MV-4-11 (cell line): ENCODE measurements at regions not wholly inside any gene's neighbourhood (a gene's known extent, or its start where the extent isn't known, plus 50 kb on each side); places are given as distances from the start of the nearest gene placed in this dataset.
"Not testable (repeated sequence)": the region's sequence is repeated elsewhere in the genome, so short reads cannot be mapped to it uniquely, and the experiment has no call there.

ENCODE experiments used
- DNase-seq: peaks from one replicate; lab custom pipeline; 2025; lab: John Stamatoyannopoulos, UW

GRCh38 chr7:96829121-96829520 is 119.5 kb upstream of the SEM1 start:
- not testable (repeated sequence) for DNase-seq

DNA sequence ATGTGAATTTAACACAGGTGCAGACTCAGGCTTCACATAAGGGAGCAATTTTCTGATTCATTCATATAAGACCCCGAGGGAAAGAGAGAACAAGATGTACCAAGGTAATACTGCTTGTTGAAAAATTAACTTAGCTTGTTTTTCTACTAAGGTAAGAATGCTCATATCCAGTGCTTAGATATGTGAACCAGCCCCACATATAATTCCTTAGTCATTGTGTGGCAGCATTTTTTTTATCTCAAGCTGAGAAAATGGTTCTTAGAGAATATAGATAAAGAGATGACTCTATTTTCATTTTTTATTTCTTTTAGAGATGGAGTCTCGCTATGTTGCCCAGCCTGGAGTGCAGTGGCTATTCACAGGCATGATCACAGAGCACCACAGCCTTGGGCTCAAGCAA is 121.8 kb upstream of the SEM1 start:
- DNase-seq, result no peak

DNA sequence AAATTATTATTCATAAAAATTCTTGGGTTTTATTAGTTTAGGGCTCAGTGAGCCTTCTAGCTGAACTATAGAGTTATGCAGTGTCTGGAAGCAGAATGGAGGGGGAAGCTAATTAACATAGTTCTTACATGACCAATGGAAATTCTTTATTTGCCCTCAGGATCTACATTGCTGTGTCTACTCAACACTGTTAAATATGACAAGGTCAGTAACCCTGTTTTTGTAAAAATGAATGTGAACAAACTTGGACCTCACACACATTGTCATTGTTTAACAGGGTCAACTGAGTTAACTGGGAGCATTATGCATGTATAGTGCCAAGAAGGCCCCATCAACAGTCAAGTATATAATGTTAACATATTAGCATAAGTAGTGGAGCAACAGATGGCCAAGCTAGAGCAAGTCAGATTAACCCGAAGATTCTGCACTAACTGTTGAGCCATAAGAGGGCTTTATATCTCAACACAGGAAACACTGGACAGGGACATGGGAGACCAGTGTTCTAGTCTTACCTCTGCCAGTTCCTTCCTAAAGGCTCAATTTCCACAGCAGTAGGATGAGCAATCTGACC is 122.5 kb upstream of the SEM1 start:
- DNase-seq, result no peak

GRCh38 chr7:96833676-96834453 is 124.2 kb upstream of the SEM1 start:
- DNase-seq, result peak; percentile 11

DNA sequence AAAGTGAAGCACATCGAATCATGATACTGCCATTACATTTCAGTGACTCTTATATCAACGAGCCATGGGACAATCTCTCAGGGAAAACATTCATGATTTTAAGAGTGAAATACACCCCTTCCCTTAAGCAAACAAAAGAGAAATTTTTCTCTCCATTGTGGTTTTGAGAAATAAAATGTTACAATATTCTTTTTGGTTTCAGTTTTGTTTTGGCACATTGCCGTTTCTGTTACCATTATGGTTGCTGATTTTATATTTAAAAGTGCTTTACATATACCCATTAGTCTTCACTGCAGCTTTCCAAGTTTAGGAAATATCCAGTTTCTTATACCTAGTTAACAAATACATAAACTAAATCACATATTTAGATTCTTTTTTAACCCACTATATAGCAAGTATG is 126.8 kb upstream of the SEM1 start:
- peak; percentile 21 for DNase-seq

DNA sequence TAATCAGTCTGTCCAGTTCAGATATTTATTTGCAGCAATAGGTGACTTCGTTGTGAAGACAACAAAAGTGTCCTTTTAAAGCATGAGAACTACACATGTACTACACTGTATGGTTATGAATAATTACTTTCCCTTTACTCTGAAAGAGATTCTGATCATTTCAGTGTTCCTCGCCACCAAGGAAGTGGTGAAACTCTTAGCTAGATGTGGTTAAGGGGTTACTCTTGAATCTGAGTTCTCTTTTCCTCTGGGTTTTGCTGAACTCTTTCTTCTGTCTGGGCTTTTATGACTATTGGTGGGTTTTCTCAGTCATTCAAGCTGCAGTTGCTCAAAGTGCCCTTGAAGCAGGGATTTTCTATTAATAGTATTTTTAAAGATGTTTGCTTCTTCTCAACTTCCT is 127.9 kb upstream of the SEM1 start:
- DNase-seq, result peak; percentile 95

DNA sequence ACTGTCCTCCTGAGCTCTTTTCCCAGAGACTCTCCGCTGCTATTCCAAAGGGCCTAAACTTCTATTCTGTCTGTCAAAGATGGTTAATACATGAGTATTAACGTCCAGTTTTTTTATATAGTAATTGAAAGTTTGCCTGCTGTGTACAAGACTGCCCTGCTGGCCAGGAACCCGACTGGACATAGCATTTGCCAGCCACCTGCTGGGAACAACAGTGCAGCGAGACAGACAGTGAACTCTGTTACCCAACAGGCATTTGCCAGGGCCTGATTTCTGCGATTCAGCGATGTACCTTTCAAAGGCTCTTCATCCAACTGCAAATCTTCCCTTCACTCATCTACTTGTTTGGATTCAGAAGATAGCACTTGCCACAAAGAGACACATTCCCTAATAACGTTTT is 128.8 kb upstream of the SEM1 start:
- no peak for DNase-seq

GRCh38 chr7:96855139-96855538 is 145.5 kb upstream of the SEM1 start:
- DNase-seq, result no peak

DNA sequence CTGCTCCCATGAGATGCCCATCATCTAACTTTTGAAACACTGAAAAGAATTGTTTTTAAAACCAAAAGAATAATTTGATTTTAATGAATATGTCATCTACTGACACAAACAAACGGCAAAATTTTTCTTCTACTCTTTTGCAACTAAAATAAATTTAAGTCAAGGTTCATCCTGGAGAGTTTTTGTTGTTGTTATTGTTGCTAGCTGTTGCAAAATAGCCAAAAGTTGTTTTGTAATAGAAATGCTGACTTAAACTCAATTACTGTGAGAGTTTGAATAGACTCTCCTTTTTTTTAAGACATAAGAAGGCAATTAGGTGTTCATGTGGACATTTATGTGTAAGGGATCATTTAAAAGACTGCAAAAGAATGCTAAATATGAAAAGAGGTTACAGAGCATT is 146.0 kb upstream of the SEM1 start:
- no peak for DNase-seq

DNA sequence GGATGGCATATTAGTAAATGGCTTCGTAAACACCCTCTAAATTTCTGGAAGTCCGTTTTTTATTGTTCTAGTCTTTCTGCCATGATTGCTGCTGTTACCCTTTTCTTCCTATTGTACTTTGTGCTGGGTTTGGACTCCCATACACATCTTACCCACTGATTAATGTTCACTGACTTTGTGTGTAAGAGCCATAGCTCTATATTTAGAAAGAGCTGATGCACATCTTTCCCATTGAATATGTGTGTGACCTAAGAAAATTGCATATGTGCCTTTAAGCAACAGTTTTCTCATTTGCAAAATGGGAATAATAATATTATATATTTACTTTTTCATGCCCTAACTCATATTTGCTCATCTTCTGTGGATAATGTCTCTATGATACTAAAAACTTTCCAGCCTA is 135.8 kb upstream of the DLX6 start:
- no peak for DNase-seq

DNA sequence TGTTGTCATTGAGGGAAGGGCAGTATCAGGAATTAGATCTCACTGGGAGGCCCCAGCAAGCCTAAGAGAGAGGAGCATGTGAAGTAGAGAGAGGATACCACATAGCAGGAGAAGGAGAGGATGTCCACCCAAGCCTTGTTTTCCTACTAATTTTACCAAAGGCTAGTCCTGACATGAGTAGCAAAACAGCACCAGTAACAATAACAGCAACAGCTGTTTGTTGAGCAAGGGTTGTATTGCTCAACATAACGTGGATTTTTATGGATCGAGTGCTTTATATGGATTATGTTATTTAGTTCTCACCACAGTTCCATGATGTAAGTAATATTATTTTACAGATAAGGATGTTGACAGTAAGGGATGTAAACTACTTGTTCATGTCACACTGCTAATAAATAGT is 135.2 kb upstream of the DLX6 start:
- DNase-seq, result no peak

DNA sequence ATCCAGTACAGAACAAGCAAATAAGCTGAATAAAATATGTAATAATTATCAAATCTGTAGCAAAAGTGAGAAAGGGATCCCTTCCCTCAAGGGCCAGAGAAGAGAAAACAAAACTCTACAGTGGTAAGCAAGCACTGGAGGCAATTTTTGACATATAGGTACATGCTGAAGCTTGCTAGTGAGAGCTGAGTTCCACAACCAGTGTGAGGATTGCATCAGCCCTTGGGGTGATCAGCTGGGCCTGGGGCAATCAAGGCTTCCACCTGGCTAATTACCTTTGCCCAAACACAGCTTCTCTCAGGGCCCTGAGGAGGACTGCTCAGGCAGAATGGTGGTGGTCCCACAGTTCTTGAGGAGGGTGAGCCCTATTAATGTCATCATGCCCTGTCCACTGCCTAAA is 134.4 kb upstream of the DLX6 start:
- DNase-seq, result no peak

GRCh38 chr7:96887426-96887825 is 117.9 kb upstream of the DLX6 start:
- no peak for DNase-seq

DNA sequence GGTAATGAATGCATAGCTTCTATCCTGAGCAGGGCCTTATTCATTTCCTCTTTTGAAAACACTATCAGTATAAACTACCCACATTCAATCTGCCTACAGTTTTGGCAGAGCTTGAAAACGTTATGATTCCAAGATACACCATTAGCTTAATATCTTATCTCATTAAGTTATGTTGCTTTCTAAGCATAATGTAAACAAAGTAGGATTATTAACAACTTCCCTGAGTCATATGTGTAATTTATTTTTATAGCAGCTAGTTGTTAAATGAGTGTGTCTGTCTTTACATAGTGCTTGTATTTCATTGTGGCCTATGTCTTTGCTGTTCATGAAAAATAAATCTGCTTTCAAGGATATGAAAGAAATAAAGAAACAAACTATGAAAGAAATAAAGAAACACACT is 106.2 kb upstream of the DLX6 start:
- DNase-seq, result no peak

- DNase-seq, result no peak
These were observed 103.4 kb upstream of the DLX6 start for GRCh38 chr7:96901822-96902445.

- no peak for DNase-seq
These were observed 101.4 kb upstream of the DLX6 start for GRCh38 chr7:96903906-96904305.

DNA sequence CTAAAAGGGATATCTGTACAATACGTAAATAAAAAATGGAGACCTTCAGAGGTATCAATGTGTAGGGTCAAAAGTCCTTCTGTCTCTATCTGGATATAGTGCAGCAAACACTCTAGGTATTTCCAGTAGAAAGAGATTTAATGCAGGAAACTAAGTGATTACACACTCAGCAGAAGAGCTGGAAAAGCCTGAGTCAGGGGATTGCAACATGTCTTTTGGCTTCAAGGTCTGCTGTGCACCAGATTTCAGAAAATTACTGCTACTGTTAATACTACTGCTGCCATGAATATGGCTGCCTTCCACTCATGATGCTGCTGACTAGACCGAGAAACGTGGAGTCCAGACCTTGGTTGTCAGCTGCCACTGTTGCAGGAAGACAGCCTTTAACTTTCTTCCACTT is 94.9 kb upstream of the DLX6 start:
- peak; percentile 3 for DNase-seq

- DNase-seq, result no peak
These were observed 90.3 kb upstream of the DLX6 start for GRCh38 chr7:96915029-96915428.

DNA sequence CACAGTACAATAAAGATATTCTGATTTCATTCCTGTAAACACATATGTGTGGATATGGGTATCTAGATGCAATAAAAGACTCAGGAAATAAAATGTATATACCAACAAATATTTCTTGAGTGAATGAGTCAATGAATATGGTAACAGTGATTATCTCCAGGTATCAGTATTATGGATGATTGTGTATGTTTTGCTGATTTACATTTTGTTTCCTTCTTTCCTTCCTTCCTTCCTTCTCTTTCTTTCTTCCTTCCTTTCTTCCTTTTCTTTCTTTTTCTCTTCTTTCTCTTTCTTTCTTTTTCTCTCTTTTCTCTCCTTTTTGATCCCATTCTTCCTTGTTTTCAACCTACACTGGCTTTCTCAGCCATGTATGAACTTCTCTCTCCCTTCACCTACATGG is 85.3 kb upstream of the DLX6 start:
- DNase-seq, result no peak

GRCh38 chr7:96920713-96921112 is 84.6 kb upstream of the DLX6 start:
- no peak for DNase-seq

DNA sequence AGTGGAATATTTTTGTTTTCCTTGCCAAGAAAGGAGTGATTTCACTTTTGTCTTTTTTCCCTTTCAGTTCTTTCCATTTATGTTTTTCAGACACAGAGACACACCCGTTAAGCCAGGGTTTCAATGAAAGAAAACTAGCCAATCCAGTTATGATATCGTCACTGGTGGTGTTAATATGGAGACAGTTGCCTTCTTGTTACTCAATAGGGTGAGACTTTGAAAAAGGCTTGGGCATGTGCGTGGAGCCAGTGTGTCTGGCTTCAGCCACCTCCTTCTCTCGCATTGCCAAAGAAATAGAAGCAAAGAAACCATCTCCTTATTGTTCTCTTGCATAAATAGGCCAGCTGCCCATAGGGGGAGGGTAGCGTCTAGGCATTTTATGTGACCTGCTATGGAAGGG is 84.1 kb upstream of the DLX6 start:
- DNase-seq, result no peak

- no peak for DNase-seq
These were observed 83.6 kb upstream of the DLX6 start for GRCh38 chr7:96921771-96922170.

GRCh38 chr7:96923345-96923744 is 82.0 kb upstream of the DLX6 start:
- DNase-seq, result not testable (repeated sequence)

- DNase-seq, result no peak
These were observed 78.2 kb upstream of the DLX6 start for GRCh38 chr7:96927131-96927530.
